ENCODE measurements at regions not wholly inside any gene's neighbourhood (a gene's known extent, or its start where the extent isn't known, plus 50 kb on each side); places are given as distances from the start of the nearest gene placed in this dataset.

DNA sequence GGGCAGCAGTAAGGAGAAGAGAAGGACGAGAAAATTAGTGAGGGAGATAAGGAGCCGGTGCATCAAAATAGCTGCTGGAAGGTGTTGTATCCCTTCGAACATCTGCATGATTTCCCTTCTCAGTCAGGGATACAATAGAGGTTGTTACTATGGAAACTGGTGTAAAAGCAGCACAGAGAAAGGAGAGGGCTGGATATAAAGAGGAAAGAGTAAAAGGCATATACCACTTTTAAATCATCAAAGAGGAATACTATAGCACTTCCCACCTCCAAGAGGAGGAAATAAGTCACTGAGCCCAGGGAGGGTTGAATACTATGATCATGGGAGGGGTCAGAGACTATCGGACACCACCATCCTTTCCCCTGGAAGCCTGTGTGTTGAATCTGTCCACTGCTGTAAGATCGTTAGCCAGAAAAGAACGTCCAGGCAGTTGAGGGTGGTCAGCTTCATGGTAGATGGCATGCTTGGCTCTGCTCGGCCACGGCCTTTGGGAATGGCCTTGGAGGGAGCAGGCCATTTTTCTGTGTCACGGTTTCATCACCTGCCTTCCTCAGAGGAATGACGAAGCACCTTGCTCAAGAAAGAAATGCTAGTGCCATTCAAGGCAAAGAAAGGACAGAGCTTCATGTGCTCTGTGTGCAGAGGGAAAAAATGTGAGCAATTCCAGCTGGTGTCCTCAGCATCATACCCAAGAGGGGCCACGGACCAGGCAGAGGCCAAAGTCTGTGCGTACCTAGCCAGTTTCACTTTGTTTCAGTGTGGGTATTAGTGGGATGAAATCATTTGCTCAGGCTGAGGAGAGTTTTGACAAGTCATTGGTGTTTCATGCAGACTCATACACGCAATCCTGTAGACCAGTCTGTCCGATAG, 64.2 kb downstream of the IRF2BP2 start:
- dilution Hi-C loops (cut with MboI; ENCODE audit: extremely low pct_ligation_motif_present, low sequenced_read_pairs) (no loop called here), intact Hi-C loops (cut with micrococcal nuclease) (loop anchor here (2.0 kb wide), 3 partner anchors 15 to 179 kb away; no protein-coding TSS in a partner anchor)
- Histone ChIP-seq H3K27ac (ENCODE audit: insufficient read depth, low read depth, low read length) (peak overlapping the region; percentile 2), H3K9me3 (replicated peaks; ENCODE audit: control insufficient read depth, insufficient read depth, low read length) (no peaks in the 10 kb centered on the region), H3K4me3 (replicated peaks in 1 of 3; ENCODE audit: insufficient read depth in 1 of 3, low read depth in 1 of 3, low read length in 3 of 3) (no peak overlapping the region), H3K4me1 (ENCODE audit: control insufficient read depth, extremely low read depth, insufficient read depth, low read length) (peaks cover 28% of the 10 kb centered on the region), H3K27me3 (ENCODE audit: control insufficient read depth in 2 of 2, insufficient read depth in 2 of 2, low read length in 2 of 2) (no peaks in the 10 kb centered on the region), H3K4me2 (ENCODE audit: insufficient read depth, low read length) (no peak overlapping the region), H2AFZ (ENCODE audit: low read depth, low read length) (no peak overlapping the region), H3K79me2 (ENCODE audit: control insufficient read depth, insufficient read depth, low read length) (no peaks in the 10 kb centered on the region), H3K9me1 (replicated peaks; ENCODE audit: control insufficient read depth, extremely low read depth, insufficient read depth, low read length) (no peaks in the 10 kb centered on the region), H3K9ac (replicated peaks; ENCODE audit: extremely low read depth, insufficient read depth, low read length) (peak overlapping the region; percentile 8), H4K20me1 (replicated peaks; ENCODE audit: control insufficient read depth, extremely low read depth, insufficient read depth, low read length) (no peaks in the 10 kb centered on the region), H3K36me3 (ENCODE audit: control insufficient read depth in 2 of 2, extremely low read depth in 1 of 2, insufficient read depth in 2 of 2, low read length in 2 of 2) (no peaks in the 10 kb centered on the region)
- CTCF ChIA-PET = interaction anchor here (1.3 to 2.9 kb wide), 4 partner anchors 8 to 47 kb away, joined by 3 to 14 read pairs (median 6); no protein-coding TSS in a partner anchor
- TF ChIP-seq EZH2 (IDR thresholded peaks at IDR 0.05; ENCODE audit: borderline replicate concordance, low read depth, low read length, severe bottlenecking) (no peak), JUN (IDR thresholded peaks at IDR 0.05; ENCODE audit: borderline replicate concordance, insufficient read depth, insufficient read length, low read depth) (no peak), POLR2A (IDR thresholded peaks at IDR 0.05; ENCODE audit: low read depth, low read length) (no peak)
- DNase-seq (ENCODE audit: low read depth, low spot score) (peak; percentile 42), FAIRE-seq (peak; percentile 72)
- BruUV-seq (replicated peaks) = no TSS peak
- POLR2A ChIA-PET = no interaction called here

DNA sequence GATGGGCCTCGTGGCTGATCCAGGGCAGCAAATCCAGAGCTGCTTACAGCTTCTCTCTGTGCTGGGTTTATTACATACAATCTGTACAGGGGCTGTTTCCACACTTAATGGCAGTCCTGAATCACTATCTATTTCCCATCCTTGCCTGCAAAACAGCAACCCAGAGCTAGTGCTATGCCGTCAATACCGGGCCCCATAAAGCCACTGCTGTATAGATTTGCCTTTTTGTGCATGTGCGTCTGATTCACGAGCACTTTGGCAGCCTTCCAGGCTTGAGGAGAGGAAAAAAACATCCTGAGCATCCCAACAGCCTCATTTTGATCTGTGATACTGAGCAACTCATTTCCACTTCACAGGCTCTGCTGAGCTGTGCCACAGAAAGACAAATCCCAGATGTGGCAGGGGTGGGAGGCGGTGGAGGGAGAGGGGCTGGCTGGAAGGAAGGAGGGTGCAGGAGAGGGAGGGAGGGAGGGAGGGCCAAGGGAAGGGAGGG, 65.2 kb upstream of the TARBP1 start:
- Histone ChIP-seq H4K20me1 (replicated peaks; ENCODE audit: control insufficient read depth, extremely low read depth, insufficient read depth, low read length) (no peaks in the 10 kb centered on the region), H3K9ac (replicated peaks; ENCODE audit: extremely low read depth, insufficient read depth, low read length) (peak overlapping the region; percentile 35), H3K9me3 (replicated peaks; ENCODE audit: control insufficient read depth, insufficient read depth, low read length) (no peaks in the 10 kb centered on the region), H3K79me2 (ENCODE audit: control insufficient read depth, insufficient read depth, low read length) (no peaks in the 10 kb centered on the region), H2AFZ (ENCODE audit: low read depth, low read length) (no peak overlapping the region), H3K27me3 (ENCODE audit: control insufficient read depth in 2 of 2, insufficient read depth in 2 of 2, low read length in 2 of 2) (no peaks in the 10 kb centered on the region), H3K9me1 (replicated peaks; ENCODE audit: control insufficient read depth, extremely low read depth, insufficient read depth, low read length) (no peaks in the 10 kb centered on the region), H3K4me3 (replicated peaks in 1 of 3; ENCODE audit: insufficient read depth in 1 of 3, low read depth in 1 of 3, low read length in 3 of 3) (no peak overlapping the region), H3K4me1 (ENCODE audit: control insufficient read depth, extremely low read depth, insufficient read depth, low read length) (peaks cover 24% of the 10 kb centered on the region), H3K36me3 (ENCODE audit: control insufficient read depth in 2 of 2, extremely low read depth in 1 of 2, insufficient read depth in 2 of 2, low read length in 2 of 2) (no peaks in the 10 kb centered on the region), H3K27ac (ENCODE audit: insufficient read depth, low read depth, low read length) (peak overlapping the region; percentile 72), H3K4me2 (ENCODE audit: insufficient read depth, low read length) (no peak overlapping the region)
- no TSS peak for BruUV-seq (replicated peaks)
- dilution Hi-C loops (cut with MboI; ENCODE audit: extremely low pct_ligation_motif_present, low sequenced_read_pairs) (no loop called here), intact Hi-C loops (cut with micrococcal nuclease) (loop anchor here (1.0 to 2.0 kb wide), 5 partner anchors 13 to 181 kb away; no protein-coding TSS in a partner anchor)
- CTCF ChIA-PET = interaction anchor here (0.8 to 2.9 kb wide), 13 partner anchors 10 to 540 kb away, joined by 3 to 14 read pairs (median 3); no protein-coding TSS in a partner anchor
- FAIRE-seq (peak; percentile 98), DNase-seq (ENCODE audit: low read depth, low spot score) (peak; percentile 98)
- POLR2A ChIA-PET = interaction anchor here (0.7 to 1.2 kb wide), 3 partner anchors 8 to 58 kb away, joined by 3 read pairs; no protein-coding TSS in a partner anchor
- TF ChIP-seq JUN (IDR thresholded peaks at IDR 0.05; ENCODE audit: borderline replicate concordance, insufficient read depth, insufficient read length, low read depth) = no peak
- TF ChIP-seq EZH2 (IDR thresholded peaks at IDR 0.05; ENCODE audit: borderline replicate concordance, low read depth, low read length, severe bottlenecking) = no peak
- TF ChIP-seq FOS (IDR thresholded peaks at IDR 0.05; ENCODE audit: borderline replicate concordance, insufficient read depth, low read length) = peak; percentile 51
- TF ChIP-seq, protein P1, sequence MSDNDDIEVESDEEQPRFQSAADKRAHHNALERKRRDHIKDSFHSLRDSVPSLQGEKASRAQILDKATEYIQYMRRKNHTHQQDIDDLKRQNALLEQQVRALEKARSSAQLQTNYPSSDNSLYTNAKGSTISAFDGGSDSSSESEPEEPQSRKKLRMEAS (IDR thresholded peaks at IDR 0.05; ENCODE audit: insufficient read depth, insufficient read length) = peak; percentile 4
- TF ChIP-seq POLR2A (IDR thresholded peaks at IDR 0.05; ENCODE audit: low read depth, low read length) = no peak
- TF ChIP-seq MYC (IDR thresholded peaks at IDR 0.05; ENCODE audit: low read depth, low read length) = no peak
- TF ChIP-seq, protein P2, sequence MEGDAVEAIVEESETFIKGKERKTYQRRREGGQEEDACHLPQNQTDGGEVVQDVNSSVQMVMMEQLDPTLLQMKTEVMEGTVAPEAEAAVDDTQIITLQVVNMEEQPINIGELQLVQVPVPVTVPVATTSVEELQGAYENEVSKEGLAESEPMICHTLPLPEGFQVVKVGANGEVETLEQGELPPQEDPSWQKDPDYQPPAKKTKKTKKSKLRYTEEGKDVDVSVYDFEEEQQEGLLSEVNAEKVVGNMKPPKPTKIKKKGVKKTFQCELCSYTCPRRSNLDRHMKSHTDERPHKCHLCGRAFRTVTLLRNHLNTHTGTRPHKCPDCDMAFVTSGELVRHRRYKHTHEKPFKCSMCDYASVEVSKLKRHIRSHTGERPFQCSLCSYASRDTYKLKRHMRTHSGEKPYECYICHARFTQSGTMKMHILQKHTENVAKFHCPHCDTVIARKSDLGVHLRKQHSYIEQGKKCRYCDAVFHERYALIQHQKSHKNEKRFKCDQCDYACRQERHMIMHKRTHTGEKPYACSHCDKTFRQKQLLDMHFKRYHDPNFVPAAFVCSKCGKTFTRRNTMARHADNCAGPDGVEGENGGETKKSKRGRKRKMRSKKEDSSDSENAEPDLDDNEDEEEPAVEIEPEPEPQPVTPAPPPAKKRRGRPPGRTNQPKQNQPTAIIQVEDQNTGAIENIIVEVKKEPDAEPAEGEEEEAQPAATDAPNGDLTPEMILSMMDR (IDR thresholded peaks at IDR 0.05; ENCODE audit: extremely low read depth in 1 of 2, insufficient read depth in 1 of 2, low read depth in 1 of 2, low read length in 2 of 2) = no peak
- peak; percentile 61 for TF ChIP-seq GATA2 (IDR thresholded peaks at IDR 0.05; ENCODE audit: insufficient read depth, insufficient read length, low read depth, low read length)
- no peak for TF ChIP-seq POLR2AphosphoS5 (IDR thresholded peaks at IDR 0.05; ENCODE audit: insufficient read depth, low read depth, low read length)
